DOHH2 (cell line): ENCODE measurements at regions not wholly inside any gene's neighbourhood (a gene's known extent, or its start where the extent isn't known, plus 50 kb on each side); places are given as distances from the start of the nearest gene placed in this dataset.
A peak's percentile ranks its signal among the peaks of the same experiment; 100 is the strongest.

Experiments
- H3F3A ChIP-seq: fragments of 200-600 bp; sonication (generic), shearing (Covaris generic); 2 replicates; pipeline ENCODE4 v1.6.0; 2016; ENCODE audit warnings: antibody characterized with exemption, mild to moderate bottlenecking; ENCODE audit not compliant: control insufficient read depth, insufficient read depth
- H3K27ac ChIP-seq: fragments of 200-600 bp; sonication (generic); 2 replicates; pipeline ENCODE4 v1.5.1; 2014; ENCODE audit warnings: low read depth, mild to moderate bottlenecking, low read length, moderate library complexity
- H3K27me3 ChIP-seq: fragments of 200-600 bp; sonication (generic); 2 replicates; pipeline ENCODE4 v1.6.1; 2014; ENCODE audit warnings: mild to moderate bottlenecking, low read length, mixed read lengths; ENCODE audit not compliant: control insufficient read depth
- H3K36me3 ChIP-seq: fragments of 200-600 bp; sonication (generic); 2 replicates; pipeline ENCODE4 v1.6.1; 2014; ENCODE audit warnings: mild to moderate bottlenecking, low read length, moderate library complexity, mixed read lengths; ENCODE audit not compliant: control insufficient read depth
- H3K4me1 ChIP-seq: fragments of 200-600 bp; sonication (generic); 2 replicates; pipeline ENCODE4 v1.6.1; 2014; ENCODE audit warnings: mild to moderate bottlenecking, low read length, mixed read lengths; ENCODE audit not compliant: control insufficient read depth
- H3K4me2 ChIP-seq: fragments of 200-600 bp; sonication (generic); 2 replicates; pipeline ENCODE4 v1.6.0; 2014; ENCODE audit warnings: mild to moderate bottlenecking, low read length, moderate library complexity
- H3K4me3 ChIP-seq: fragments of 200-600 bp; sonication (generic); 2 replicates; pipeline ENCODE4 v1.5.1; 2014; ENCODE audit warnings: mild to moderate bottlenecking, low read length, mixed read lengths
- H3K79me2 ChIP-seq: fragments of 200-600 bp; sonication (generic); 2 replicates; pipeline ENCODE4 v1.6.1; 2014; ENCODE audit warnings: mild to moderate bottlenecking, low read length, mixed read lengths; ENCODE audit not compliant: control insufficient read depth
- H3K9me2 ChIP-seq: fragments of 200-600 bp; sonication (generic); replicated peaks from 2 replicates; pipeline ENCODE4 v1.6.1; 2014; ENCODE audit warnings: mild to moderate bottlenecking, low read length, mixed read lengths; ENCODE audit not compliant: control insufficient read depth
- H3K9me3 ChIP-seq: fragments of 200-600 bp; sonication (generic); 2 replicates; pipeline ENCODE4 v1.6.1; 2014; ENCODE audit warnings: antibody characterized with exemption, low read length, mixed read lengths; ENCODE audit not compliant: control insufficient read depth, insufficient read depth
- H4K20me1 ChIP-seq: fragments of 200-600 bp; sonication (generic); 2 replicates; pipeline ENCODE4 v1.6.0; 2014; ENCODE audit warnings: low read depth, mild to moderate bottlenecking, antibody characterized with exemption, low read length, moderate library complexity; ENCODE audit not compliant: control insufficient read depth, insufficient read depth
- CTCF ChIP-seq: fragments of 200-600 bp; sonication (generic); IDR thresholded peaks from one replicate; pipeline ENCODE4 v1.5.1; 2014; ENCODE audit warnings: antibody characterized with exemption, mild to moderate bottlenecking, low read depth, low read length; ENCODE audit not compliant: poor library complexity, severe bottlenecking
- EZH2phosphoT487 ChIP-seq: fragments of 200-600 bp; sonication (generic); IDR thresholded peaks from 2 replicates; pipeline ENCODE4 v1.6.1; 2017; ENCODE audit warnings: borderline replicate concordance, mild to moderate bottlenecking, antibody characterized with exemption, low read length, moderate library complexity, mixed read lengths

- H3K4me1 ChIP-seq, result no peaks in the 10 kb centered on the region
- no peaks in the 10 kb centered on the region for H3K27me3 ChIP-seq
- no peak overlapping the region for H3K4me3 ChIP-seq
- H3K4me2 ChIP-seq, result no peak overlapping the region
- H4K20me1 ChIP-seq, result no peaks in the 10 kb centered on the region
- H3K9me3 ChIP-seq, result no peaks in the 10 kb centered on the region
- H3K9me2 ChIP-seq, result no peaks in the 10 kb centered on the region
- no peaks in the 10 kb centered on the region for H3K36me3 ChIP-seq
- H3K79me2 ChIP-seq, result no peaks in the 10 kb centered on the region
- H3F3A ChIP-seq, result no peaks in the 10 kb centered on the region
- no peak for TF ChIP-seq CTCF
- no peak for TF ChIP-seq EZH2phosphoT487
- no peak overlapping the region for H3K27ac ChIP-seq
These were observed 56.6 kb upstream of the BEX4 start for GRCh38 chrX:103158317-103158621.

GRCh38 chrX:103157496-103158316, 57.2 kb upstream of the BEX4 start:
- H3K4me3 ChIP-seq, result no peak overlapping the region
- H3K79me2 ChIP-seq, result no peaks in the 10 kb centered on the region
- H4K20me1 ChIP-seq, result no peaks in the 10 kb centered on the region
- no peaks in the 10 kb centered on the region for H3K27me3 ChIP-seq
- H3K9me3 ChIP-seq, result no peaks in the 10 kb centered on the region
- H3K27ac ChIP-seq, result no peak overlapping the region
- peak; percentile 50 for TF ChIP-seq CTCF
- no peak for TF ChIP-seq EZH2phosphoT487
- H3K36me3 ChIP-seq, result no peaks in the 10 kb centered on the region
- H3K9me2 ChIP-seq, result no peaks in the 10 kb centered on the region
- no peaks in the 10 kb centered on the region for H3K4me1 ChIP-seq
- no peaks in the 10 kb centered on the region for H3F3A ChIP-seq
- no peak overlapping the region for H3K4me2 ChIP-seq

- Histone ChIP-seq H3K9me3 (no peaks in the 10 kb centered on the region), H3K36me3 (no peaks in the 10 kb centered on the region), H3K9me2 (no peaks in the 10 kb centered on the region), H3K27me3 (no peaks in the 10 kb centered on the region), H3K4me2 (no peak overlapping the region), H3K4me3 (no peak overlapping the region), H3K79me2 (no peaks in the 10 kb centered on the region), H3K4me1 (no peaks in the 10 kb centered on the region), H3F3A (no peaks in the 10 kb centered on the region), H3K27ac (no peak overlapping the region), H4K20me1 (no peaks in the 10 kb centered on the region)
- TF ChIP-seq EZH2phosphoT487, result no peak
- TF ChIP-seq CTCF, result no peak
These were observed 59.7 kb upstream of the BEX4 start for GRCh38 chrX:103155201-103155600.
